ENCODE measurements at regions not wholly inside any gene's neighbourhood (a gene's known extent, or its start where the extent isn't known, plus 50 kb on each side); places are given as distances from the start of the nearest gene placed in this dataset.

GRCh38 chr7:118028226-118028625, 155.0 kb upstream of the CTTNBP2 start:
- no peak for DNase-seq

DNA sequence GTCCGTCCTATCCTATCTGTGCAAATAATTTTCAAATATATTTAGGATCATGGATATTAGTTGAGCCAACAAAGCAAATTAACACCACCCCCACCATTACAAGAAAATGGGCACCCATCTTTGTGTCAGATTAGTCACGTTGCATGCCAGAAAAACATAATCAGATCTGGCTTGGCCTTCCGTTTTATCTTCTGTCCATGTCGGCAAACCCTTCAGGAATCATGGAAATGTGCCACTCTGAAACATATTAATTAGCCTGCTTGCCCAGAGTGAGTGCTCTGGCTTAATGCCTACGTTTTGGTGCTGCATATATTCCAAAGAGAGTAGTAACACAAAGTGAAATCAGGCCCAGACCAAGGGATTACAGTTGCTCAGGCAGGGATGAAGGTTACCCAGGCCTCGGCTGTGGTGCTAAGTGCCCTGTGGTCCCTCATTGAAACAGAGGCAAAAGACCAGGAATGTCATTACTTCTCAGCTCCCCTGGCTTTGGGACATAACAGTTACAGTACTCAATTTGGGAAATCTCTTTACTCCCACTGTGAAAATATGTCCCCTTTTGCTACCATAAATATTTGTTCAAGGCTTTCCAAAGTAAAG, 154.0 kb upstream of the LSM8 start:
- DNase-seq = no peak

GRCh38 chr7:118033273-118033672, 150.7 kb upstream of the LSM8 start:
- no peak for DNase-seq

GRCh38 chr7:118039963-118040489, 143.9 kb upstream of the LSM8 start:
- no peak for DNase-seq

GRCh38 chr7:118040562-118040961, 143.4 kb upstream of the LSM8 start:
- no peak for DNase-seq

GRCh38 chr7:118041251-118041878, 142.6 kb upstream of the LSM8 start:
- no peak for DNase-seq

GRCh38 chr7:118045629-118046028, 138.3 kb upstream of the LSM8 start:
- no peak for DNase-seq

GRCh38 chr7:118046086-118046485, 137.9 kb upstream of the LSM8 start:
- no peak for DNase-seq

DNA sequence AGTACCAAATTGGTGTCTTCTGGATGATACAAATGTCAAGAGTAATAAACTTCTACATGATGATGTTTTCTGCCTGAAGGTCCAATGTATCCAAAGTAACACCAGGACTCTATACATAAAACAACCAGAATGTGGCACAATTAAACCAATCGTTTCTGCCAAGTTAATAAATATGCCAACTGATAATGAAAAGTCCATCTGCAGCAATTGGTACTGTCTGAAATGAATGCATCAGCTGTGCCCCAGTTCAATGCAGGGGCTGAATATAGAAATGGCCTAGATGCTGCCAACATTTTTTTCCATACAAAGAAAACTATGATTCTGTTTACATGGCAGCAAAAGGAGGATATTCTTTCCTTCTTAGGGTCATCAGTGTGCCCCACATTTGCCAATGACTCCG, 137.2 kb upstream of the LSM8 start:
- no peak for DNase-seq

DNA sequence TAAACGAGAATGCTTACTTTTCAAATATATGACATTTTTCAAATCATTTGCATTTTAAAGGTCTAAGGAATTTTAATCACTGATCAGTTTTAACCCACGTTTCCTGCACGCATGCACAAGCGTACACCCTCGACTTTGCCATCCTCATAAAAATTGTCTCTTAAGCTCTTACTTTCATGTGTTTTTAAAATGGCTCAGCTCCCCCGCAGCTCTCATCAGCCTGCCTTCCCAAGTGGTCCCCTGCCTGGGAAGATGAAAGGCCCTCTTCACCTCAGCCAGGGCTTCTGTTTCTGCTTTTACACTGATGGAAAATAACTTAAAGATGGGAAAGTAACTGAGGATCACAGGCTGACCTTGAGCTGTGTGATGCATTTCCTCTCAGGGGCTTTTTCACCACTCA, 131.6 kb upstream of the LSM8 start:
- no peak for DNase-seq

GRCh38 chr7:118053353-118053752, 130.6 kb upstream of the LSM8 start:
- DNase-seq = no peak

DNA sequence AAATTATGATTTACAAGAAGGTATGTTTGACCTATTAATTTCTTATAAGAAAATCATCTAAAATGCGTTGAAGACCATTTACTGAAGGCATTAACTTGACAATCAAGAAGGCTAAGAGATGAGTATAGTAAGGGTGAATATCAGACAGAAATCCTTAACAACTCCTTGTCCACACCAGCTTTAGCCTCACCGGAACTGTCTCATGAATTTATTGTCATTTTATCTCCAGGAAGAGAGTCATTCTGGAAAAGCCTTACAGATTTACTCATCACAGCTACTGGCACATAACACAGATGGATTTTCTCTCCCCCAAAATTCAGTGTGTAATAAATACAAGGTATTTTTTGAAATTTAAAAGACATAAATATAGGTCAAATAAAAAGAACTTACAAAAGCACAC, 129.4 kb upstream of the LSM8 start:
- DNase-seq = no peak

DNA sequence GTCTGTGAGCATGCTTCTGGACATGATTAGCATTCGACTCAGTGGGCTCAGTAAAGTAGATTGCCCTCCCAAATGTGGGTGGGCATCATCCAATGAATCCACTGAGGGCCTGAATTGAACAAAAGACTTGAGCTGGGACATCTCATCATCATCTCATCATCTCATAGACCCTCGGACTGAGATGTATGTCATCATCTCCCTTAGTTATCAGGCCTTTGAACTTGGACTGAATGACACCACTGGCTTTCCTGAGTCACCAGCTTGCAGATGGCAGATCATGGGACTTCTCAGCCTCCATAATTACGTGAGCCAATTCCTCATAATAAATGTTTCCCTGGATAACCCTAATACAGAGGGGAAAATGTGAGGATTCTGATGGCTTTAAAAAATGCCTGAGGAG, 128.3 kb upstream of the LSM8 start:
- DNase-seq = no peak

GRCh38 chr7:118057404-118057803, 126.6 kb upstream of the LSM8 start:
- DNase-seq = no peak

DNA sequence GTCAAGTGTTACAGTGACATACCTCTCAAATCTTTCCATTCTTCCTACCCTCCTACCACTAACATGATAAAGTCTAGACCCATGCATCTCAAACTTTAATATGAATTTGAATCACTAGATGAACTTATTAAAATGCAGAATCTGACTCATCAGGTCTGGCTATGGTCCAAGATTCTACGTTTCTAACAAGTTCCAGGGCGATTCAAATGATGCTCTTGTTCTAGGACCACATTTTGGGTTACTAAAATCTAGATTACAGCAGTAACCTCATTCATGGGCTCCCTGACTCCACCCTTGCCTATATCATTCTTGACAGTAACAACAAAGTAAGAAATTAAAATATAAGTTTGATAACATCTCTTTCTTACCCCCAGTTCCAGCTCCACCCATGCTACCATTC, 124.8 kb upstream of the LSM8 start:
- DNase-seq = no peak

DNA sequence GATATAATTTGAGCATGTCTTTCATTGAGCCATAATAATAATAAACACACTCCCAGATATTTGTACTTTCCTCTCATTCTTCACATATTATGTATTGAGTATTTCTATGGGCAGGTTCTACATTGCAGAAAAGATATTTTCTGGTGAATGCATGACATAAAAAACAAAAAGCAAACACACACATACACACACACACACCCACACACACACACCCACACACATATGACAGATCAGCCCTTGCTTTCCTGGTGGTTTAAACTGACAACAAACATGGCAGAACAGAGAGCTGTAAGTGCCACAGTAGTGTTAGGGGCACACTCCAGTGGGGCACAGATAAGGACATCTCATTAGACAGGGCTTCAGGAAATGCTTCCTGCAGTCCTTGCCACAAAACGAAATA, 123.3 kb upstream of the LSM8 start:
- DNase-seq = no peak

DNA sequence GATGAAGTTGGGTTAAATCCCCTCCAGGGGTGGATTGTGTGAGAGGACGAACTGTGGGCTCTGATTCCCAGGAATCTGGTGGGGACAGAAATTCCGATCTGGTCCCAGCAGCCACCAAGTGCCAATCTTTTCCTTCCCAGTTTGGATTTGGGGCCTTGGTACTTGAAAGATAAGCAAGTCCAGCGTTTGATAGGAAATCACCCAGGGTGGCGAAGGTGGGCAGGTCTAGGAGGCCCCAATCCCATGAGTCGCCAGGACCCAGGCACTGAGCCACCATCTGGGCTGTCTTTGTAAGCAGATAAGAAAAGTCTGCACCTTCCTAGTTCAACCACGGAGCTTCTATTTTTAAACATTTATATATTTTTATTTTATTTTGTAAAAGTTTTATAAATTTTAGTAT, 122.6 kb upstream of the LSM8 start:
- DNase-seq = no peak

DNA sequence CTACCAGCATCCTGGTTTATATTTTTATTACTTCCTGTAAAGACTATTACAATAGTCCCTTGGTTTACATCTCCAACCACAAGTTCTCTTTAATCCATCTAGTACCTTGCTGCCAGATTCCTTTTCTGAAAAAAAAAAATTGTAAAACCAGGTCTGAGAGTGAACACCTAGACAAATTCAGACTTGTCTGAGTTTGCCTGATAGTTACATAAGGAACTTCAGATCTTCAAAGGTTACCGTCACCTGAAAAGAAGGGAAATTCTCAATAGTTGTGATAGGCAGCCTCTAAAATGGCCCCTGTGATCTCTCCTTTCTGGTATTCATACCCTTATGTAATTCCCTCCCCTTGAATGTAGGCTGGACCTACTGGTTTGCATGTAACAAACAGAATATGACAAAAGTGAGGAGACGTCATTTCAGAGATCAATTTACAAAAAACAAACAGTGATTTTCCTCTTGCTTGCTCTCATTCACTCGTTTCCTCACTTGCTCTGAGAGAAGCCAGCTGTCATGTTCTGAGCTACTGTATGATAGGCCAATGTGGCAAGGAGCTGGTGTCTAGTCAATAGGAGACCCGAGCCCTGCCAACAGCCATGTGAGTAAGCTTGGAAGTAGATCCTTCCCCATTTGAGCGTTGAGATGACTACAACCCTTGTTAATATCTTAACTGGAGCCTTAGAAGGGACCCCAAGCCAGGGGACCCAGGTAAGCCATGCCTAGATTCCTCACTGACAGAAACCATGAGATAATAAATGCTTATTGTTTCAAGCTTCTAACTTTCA, 110.9 kb upstream of the LSM8 start:
- no peak for DNase-seq

DNA sequence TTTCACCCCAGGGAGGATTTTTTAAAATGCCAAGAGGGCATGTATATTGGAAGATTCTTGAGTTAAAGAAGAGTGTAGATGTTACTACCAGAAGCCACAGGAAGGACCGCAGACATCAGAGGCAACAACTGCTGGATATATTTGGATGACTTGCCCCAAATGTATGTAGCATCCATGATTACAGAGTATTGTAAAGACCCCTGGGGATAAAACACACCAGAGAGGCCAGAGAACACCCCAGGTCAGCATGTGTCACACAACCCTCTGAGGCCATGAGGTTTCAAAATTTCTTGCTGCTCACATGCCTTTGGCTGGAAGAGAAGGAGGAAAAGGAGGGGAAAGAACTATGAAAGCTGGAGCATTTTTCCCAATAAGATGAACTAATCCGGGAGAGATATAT, 108.0 kb upstream of the LSM8 start:
- DNase-seq = no peak

DNA sequence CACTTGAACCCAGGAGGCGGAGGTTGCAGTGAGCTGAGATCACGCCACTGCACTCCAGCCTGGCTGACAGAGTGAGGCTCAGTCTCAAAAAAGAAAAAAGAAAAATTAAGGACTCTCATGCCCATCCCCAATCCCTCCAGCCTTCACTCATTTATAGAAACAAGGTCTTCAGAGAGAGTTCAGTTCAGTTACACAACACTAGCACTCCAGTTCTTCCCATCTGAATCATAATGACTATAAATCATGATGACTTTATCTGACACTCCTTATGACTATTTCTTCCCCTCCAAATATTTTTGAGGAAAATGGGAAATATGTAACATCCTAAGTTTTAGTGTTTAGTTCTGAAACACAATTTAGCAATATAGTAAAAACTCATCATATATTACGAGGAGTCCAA, 107.4 kb upstream of the LSM8 start:
- DNase-seq = peak; percentile 8

- DNase-seq = no peak
Measured at GRCh38 chr7:118078015-118078414, 105.9 kb upstream of the LSM8 start.

GRCh38 chr7:118079369-118079768, 104.6 kb upstream of the LSM8 start:
- peak; percentile 19 for DNase-seq

- peak; percentile 40 for DNase-seq
Measured at GRCh38 chr7:118080947-118081346, 103.0 kb upstream of the LSM8 start.

DNA sequence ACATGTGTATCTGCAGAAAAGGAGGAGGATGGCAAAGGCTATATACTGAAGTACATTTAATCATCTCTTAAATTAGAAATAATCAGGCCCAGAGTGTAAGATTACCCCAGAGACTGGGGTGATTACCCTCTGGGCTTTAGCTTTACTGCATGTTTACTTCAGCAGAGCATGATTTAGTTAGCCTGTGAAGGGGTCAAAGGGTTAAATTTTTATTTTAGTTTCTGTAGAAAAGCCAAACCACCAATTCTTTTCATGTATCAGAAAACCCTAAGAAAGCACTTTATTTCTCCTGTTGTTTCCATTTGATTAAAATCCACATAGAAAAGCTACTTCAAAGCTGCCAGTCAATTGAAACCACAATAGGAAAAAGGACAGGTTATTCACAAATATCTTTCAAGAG, 101.5 kb upstream of the LSM8 start:
- DNase-seq = no peak

Measured in HCEC 1CT (cell line).